COR-L47 (cell line): ENCODE measurements at regions not wholly inside any gene's neighbourhood (a gene's known extent, or its start where the extent isn't known, plus 50 kb on each side); places are given as distances from the start of the nearest gene placed in this dataset.
"Not testable (repeated sequence)": the region's sequence is repeated elsewhere in the genome, so short reads cannot be mapped to it uniquely, and the experiment has no call there.

Source experiments
- DNase-seq: peaks from one replicate; lab custom pipeline; 2025; lab: John Stamatoyannopoulos, UW

GRCh38 chr7:106583706-106584690, 77.0 kb downstream of the CCDC71L start:
- DNase-seq, result no peak

GRCh38 chr7:106583100-106583499, 77.9 kb downstream of the CCDC71L start:
- no peak for DNase-seq

- no peak for DNase-seq
Measured at GRCh38 chr7:106582365-106582764, 78.6 kb downstream of the CCDC71L start.

GRCh38 chr7:106579086-106579485, 81.9 kb downstream of the CCDC71L start:
- DNase-seq, result not testable (repeated sequence)

GRCh38 chr7:106575138-106575823, 85.7 kb downstream of the CCDC71L start:
- no peak for DNase-seq

GRCh38 chr7:106573738-106574137, 87.2 kb downstream of the CCDC71L start:
- no peak for DNase-seq

GRCh38 chr7:106573125-106573663, 87.8 kb downstream of the CCDC71L start:
- no peak for DNase-seq

GRCh38 chr7:106572394-106573124, 88.4 kb downstream of the CCDC71L start:
- no peak for DNase-seq

GRCh38 chr7:106571563-106571962, 89.4 kb downstream of the CCDC71L start:
- DNase-seq, result no peak

- DNase-seq, result no peak
Measured at GRCh38 chr7:106570948-106571418, 90.0 kb downstream of the CCDC71L start.

GRCh38 chr7:106570146-106570545, 90.8 kb downstream of the CCDC71L start:
- DNase-seq, result no peak

GRCh38 chr7:106569500-106569929, 91.4 kb downstream of the CCDC71L start:
- DNase-seq, result no peak

- peak; percentile 28 for DNase-seq
Measured at GRCh38 chr7:106568680-106569499, 92.1 kb downstream of the CCDC71L start.

GRCh38 chr7:106568002-106568679, 92.8 kb downstream of the CCDC71L start:
- no peak for DNase-seq

GRCh38 chr7:106567204-106568001, 93.6 kb downstream of the CCDC71L start:
- not testable (repeated sequence) for DNase-seq

- no peak for DNase-seq
Measured at GRCh38 chr7:106566672-106567071, 94.3 kb downstream of the CCDC71L start.

GRCh38 chr7:106566196-106566595, 94.8 kb downstream of the CCDC71L start:
- no peak for DNase-seq

GRCh38 chr7:106565428-106565827, 95.5 kb downstream of the CCDC71L start:
- DNase-seq, result no peak

GRCh38 chr7:106563466-106564150, 97.3 kb downstream of the CCDC71L start:
- peak; percentile 45 for DNase-seq
